G401 (cell line): ENCODE measurements at regions not wholly inside any gene's neighbourhood (a gene's known extent, or its start where the extent isn't known, plus 50 kb on each side); places are given as distances from the start of the nearest gene placed in this dataset.

Source experiments
- DNase-seq: peaks from one replicate; pipeline ENCODE4 v3.0.0-alpha.2; 2015; ENCODE audit warnings: low spot score
- in situ Hi-C: cut with HindIII; loops from 2 replicates; pipeline ENCODE4 v1.10.0; 2016; ENCODE audit warnings: low sequenced_read_pairs, mixed read lengths

DNA sequence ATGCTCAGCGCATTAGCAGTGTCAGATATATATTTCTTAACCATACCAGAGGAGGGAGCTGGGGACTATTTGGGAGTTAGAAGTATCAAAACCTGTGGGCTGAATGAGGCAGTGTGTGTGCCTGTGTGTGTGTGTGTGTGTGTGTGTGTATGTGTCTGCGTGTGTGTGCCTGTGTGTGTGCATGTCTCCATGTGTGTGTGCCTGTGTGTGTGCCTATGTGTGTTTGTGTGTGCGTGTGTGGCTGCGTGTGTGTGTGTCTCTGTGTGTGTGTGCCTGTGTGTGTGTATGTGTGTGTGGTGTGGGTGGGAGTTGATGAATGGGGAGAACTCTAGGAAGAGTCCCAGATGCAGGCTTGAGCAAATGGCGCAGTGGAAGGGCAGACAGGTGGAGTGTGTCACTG lies 92.9 kb downstream of the PAX1 start:
- in situ Hi-C loops = no loop called here
- no peak for DNase-seq

DNA sequence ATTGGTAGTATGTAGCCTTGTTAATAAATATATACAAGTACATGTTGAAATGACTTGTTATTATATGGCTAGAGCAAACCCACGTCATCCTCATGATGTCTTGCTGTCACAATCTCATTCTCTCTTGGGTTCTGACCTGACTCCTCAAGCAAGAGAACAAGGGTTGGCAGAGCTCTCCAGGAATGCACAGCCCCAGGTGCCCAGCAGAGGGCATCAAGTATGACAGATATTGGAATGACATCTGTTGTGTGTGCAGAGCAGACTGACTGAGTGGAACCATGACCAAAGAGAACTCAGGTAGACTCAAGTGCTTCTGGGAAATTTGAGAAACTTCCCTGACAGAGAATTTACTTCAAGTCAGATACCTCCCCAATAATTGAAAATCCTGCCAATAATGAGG lies 90.6 kb downstream of the PAX1 start:
- in situ Hi-C loops = no loop called here
- DNase-seq = no peak

DNA sequence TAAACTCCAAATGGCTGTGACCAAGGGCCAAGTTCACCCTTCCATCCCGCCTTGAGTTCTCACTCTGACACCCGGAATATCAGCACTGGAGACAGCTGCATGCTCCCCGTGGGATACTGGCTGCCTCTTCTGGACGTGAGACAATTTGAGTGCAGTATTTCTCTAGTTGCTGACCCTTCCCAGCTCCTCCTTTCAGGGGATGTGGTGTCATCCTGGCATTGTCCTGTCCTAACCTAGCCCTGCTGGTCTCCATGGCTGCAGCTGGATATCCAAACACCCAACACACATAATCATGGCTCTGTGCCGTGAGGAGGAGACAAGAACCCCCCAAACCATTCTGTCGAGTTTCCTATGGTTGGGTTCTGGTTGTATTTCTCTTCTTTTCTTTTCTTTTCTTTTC lies 82.6 kb downstream of the PAX1 start:
- in situ Hi-C loops = no loop called here
- DNase-seq = no peak

DNA sequence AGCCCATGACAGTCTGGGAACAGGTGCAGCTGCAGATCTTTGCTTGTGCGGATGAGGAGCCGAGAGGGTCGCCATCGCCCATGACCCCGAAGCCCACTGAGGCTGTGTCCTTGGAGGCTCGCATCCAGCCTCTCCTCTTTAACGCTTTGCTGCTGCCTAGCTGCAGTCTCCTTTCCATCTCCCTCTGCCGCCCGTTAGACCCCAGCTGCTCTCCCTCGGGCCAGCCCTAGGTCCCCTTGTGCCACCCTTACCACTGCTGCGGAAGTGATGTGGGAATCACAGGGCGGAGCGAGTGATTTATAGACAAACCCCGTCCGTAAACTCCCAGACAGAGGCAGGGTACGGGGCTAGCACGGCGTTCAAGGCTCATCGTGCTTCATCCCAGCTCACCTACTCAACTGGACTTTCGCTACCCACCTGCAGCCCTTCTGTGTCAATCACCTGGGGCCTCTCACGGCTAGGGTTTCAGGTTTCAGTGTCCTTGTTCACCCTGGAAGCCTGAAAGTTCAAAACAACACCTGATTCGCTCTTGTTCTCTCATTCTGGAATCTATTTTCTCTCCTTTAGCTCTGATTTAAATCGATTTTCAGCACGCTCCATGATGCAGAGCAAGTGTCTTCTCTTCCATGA lies 76.1 kb downstream of the PAX1 start:
- no peak for DNase-seq
- in situ Hi-C loops = no loop called here

DNA sequence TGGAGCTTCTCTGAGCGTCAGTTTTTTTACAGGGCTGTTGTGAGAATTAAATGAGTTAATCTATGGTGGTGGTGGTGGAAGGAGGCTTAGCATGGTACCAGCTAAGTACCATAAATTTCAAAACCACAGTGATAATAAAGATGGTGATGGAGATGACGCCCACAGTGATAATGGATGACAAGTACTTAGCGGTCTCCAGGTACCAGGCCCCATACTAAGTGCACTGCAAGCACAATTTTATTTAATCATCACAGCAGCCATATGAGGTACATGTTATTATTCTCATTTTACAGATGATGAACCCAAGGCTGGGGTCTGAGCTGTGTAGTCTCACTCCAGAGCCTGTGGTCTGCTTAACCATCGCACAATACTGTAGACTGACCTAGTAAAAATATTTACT lies 75.1 kb downstream of the PAX1 start:
- in situ Hi-C loops = no loop called here
- no peak for DNase-seq
